ENCODE measurements at regions not wholly inside any gene's neighbourhood (a gene's known extent, or its start where the extent isn't known, plus 50 kb on each side); places are given as distances from the start of the nearest gene placed in this dataset.

GRCh38 chr5:173814053-173814452 is 74.1 kb upstream of the CPEB4 start:
- TF ChIP-seq, protein P1, sequence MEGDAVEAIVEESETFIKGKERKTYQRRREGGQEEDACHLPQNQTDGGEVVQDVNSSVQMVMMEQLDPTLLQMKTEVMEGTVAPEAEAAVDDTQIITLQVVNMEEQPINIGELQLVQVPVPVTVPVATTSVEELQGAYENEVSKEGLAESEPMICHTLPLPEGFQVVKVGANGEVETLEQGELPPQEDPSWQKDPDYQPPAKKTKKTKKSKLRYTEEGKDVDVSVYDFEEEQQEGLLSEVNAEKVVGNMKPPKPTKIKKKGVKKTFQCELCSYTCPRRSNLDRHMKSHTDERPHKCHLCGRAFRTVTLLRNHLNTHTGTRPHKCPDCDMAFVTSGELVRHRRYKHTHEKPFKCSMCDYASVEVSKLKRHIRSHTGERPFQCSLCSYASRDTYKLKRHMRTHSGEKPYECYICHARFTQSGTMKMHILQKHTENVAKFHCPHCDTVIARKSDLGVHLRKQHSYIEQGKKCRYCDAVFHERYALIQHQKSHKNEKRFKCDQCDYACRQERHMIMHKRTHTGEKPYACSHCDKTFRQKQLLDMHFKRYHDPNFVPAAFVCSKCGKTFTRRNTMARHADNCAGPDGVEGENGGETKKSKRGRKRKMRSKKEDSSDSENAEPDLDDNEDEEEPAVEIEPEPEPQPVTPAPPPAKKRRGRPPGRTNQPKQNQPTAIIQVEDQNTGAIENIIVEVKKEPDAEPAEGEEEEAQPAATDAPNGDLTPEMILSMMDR (IDR thresholded peaks at IDR 0.05; ENCODE audit: low read depth, low read length), result no peak
- no peak for TF ChIP-seq EZH2phosphoT487 (IDR thresholded peaks at IDR 0.05; ENCODE audit: low read depth)
